ENCODE measurements at regions not wholly inside any gene's neighbourhood (a gene's known extent, or its start where the extent isn't known, plus 50 kb on each side); places are given as distances from the start of the nearest gene placed in this dataset.

GRCh38 chrX:5307416-5307815 lies 921.3 kb downstream of the NLGN4X start:
- no peaks in the 10 kb centered on the region for H3K27me3 ChIP-seq (ENCODE audit: control insufficient read depth, insufficient read depth, low read length)
- in situ Hi-C loops (cut with MboI; ENCODE audit: low sequenced_read_pairs) (no loop called here), intact Hi-C loops (cut with micrococcal nuclease) (no loop called here), dilution Hi-C loops (cut with HindIII; ENCODE audit: low sequenced_read_pairs, unreplicated experiment) (no loop called here)
- H3K9ac ChIP-seq (ENCODE audit: low read depth, low read length): no peak overlapping the region
- DNase-seq: no peak
- POLR2A ChIA-PET (ENCODE audit: unreplicated experiment): no interaction called here
- H2AK9ac ChIP-seq (replicated peaks; ENCODE audit: low read depth, low read length, poor library complexity): no peak overlapping the region
- no peaks in the 10 kb centered on the region for H3K4me1 ChIP-seq (ENCODE audit: control insufficient read depth, insufficient read depth, low read length)
- H3K79me1 ChIP-seq (ENCODE audit: low read depth in 1 of 2, low read length in 2 of 2): no peaks in the 10 kb centered on the region
- no peak for ATAC-seq (ENCODE audit: low read depth)
- no peak overlapping the region for H2BK15ac ChIP-seq (ENCODE audit: low read depth, low read length)
- H4K20me1 ChIP-seq (ENCODE audit: insufficient read depth, low read length): no peaks in the 10 kb centered on the region
- no peak overlapping the region for H2BK20ac ChIP-seq (ENCODE audit: low read depth, low read length)
- no TSS peak for BruUV-seq (replicated peaks)
- H2AFZ ChIP-seq (replicated peaks; ENCODE audit: low read length, poor library complexity): no peak overlapping the region
- CTCF ChIA-PET: no interaction called here
- H3K27ac ChIP-seq (ENCODE audit: insufficient read depth, low read length): no peak overlapping the region
- peaks cover 22% of the 10 kb centered on the region for H3K9me3 ChIP-seq (ENCODE audit: control insufficient read depth, insufficient read depth, low read length)
- no peak overlapping the region for H2AK5ac ChIP-seq (ENCODE audit: low read depth, low read length)
- H3K23ac ChIP-seq (ENCODE audit: low read depth, low read length): no peak overlapping the region
- H3K18ac ChIP-seq (ENCODE audit: low read depth, low read length): no peak overlapping the region
- no peaks in the 10 kb centered on the region for H3K36me3 ChIP-seq (ENCODE audit: control insufficient read depth, insufficient read depth, low read length)
- H3K4me2 ChIP-seq (ENCODE audit: low read depth, low read length): no peak overlapping the region
- TF ChIP-seq BHLHE40 (IDR thresholded peaks at IDR 0.05; ENCODE audit: low read depth, low read length): no peak
- no peak for TF ChIP-seq SMC3 (IDR thresholded peaks at IDR 0.05; ENCODE audit: low read depth, low read length)
- TF ChIP-seq MXI1 (IDR thresholded peaks at IDR 0.05; ENCODE audit: borderline replicate concordance, low read depth, low read length): no peak
- no peak for TF ChIP-seq NFE2L2 (IDR thresholded peaks at IDR 0.05; ENCODE audit: low read depth, low read length)
- no peak for TF ChIP-seq CTCF (conservative IDR thresholded peaks at IDR 0.05; ENCODE audit: low read depth, low read length)
- TF ChIP-seq CEBPB (IDR thresholded peaks at IDR 0.05; ENCODE audit: low read depth, low read length): no peak
- no peak for TF ChIP-seq MAZ (IDR thresholded peaks at IDR 0.05; ENCODE audit: borderline replicate concordance, low read depth, low read length)
- no peak for TF ChIP-seq MAFK (IDR thresholded peaks at IDR 0.05; ENCODE audit: low read depth, low read length)
- TF ChIP-seq RCOR1 (IDR thresholded peaks at IDR 0.05; ENCODE audit: insufficient replicate concordance, low read length): no peak
- TF ChIP-seq ELK1 (IDR thresholded peaks at IDR 0.05; ENCODE audit: borderline replicate concordance, low read depth, low read length): no peak
- no peak for TF ChIP-seq POLR2A (IDR thresholded peaks at IDR 0.05; ENCODE audit: low read depth, low read length)
- TF ChIP-seq USF2 (IDR thresholded peaks at IDR 0.05; ENCODE audit: low read depth, low read length): no peak
- TF ChIP-seq FOS (IDR thresholded peaks at IDR 0.05; ENCODE audit: low read depth, low read length): no peak
- no peak for TF ChIP-seq RAD21 (IDR thresholded peaks at IDR 0.05; ENCODE audit: low read length)
- TF ChIP-seq CHD1 (IDR thresholded peaks at IDR 0.05; ENCODE audit: low read depth, low read length): no peak
- TF ChIP-seq RFX5 (IDR thresholded peaks at IDR 0.05; ENCODE audit: low read depth, low read length): no peak
- WGBS, 2 experiments (ENCODE audit: extremely low coverage in 2 of 2, insufficient read length in 1 of 2): no CpG with 5 or more reads among the region's 2 CpGs
- H3K4me3 ChIP-seq (ENCODE audit: insufficient read depth, low read depth, low read length): no peak overlapping the region
- no peak overlapping the region for H3K14ac ChIP-seq (replicated peaks; ENCODE audit: low read depth, low read length)
- no peak overlapping the region for H3K4ac ChIP-seq (ENCODE audit: low read depth, low read length)
- no peak overlapping the region for H4K91ac ChIP-seq (ENCODE audit: insufficient read depth, low read depth, low read length)
- no peaks in the 10 kb centered on the region for H3K9me1 ChIP-seq (ENCODE audit: insufficient read depth, low read length)
- H2BK5ac ChIP-seq (ENCODE audit: low read depth, low read length, poor library complexity, severe bottlenecking): no peak overlapping the region
- H4K8ac ChIP-seq (ENCODE audit: low read depth in 2 of 2, low read length in 2 of 2): no peak overlapping the region
- H2BK120ac ChIP-seq (ENCODE audit: low read depth, low read length): no peak overlapping the region
- H3K56ac ChIP-seq (ENCODE audit: extremely low read depth, insufficient read depth, low read length): no peak overlapping the region
- no peak overlapping the region for H4K5ac ChIP-seq (ENCODE audit: low read depth, low read length)

All from IMR-90 (cell line).